HuH-7 (cell line): ENCODE measurements at regions not wholly inside any gene's neighbourhood (a gene's known extent, or its start where the extent isn't known, plus 50 kb on each side); places are given as distances from the start of the nearest gene placed in this dataset.

Source experiments
- DNase-seq: peaks from one replicate; pipeline ENCODE4 v3.0.0; 2011; ENCODE audit warnings: low spot score

- no peak for DNase-seq
Measured at GRCh38 chr1:118340928-118341910, 156.2 kb upstream of the SPAG17 start.

- no peak for DNase-seq
Measured at GRCh38 chr1:118339400-118340124, 154.5 kb upstream of the SPAG17 start.

GRCh38 chr1:118338936-118339335 is 153.9 kb upstream of the SPAG17 start:
- DNase-seq, result no peak

- no peak for DNase-seq
Measured at GRCh38 chr1:118337346-118337745, 152.3 kb upstream of the SPAG17 start.

- DNase-seq, result no peak
Measured at GRCh38 chr1:118335331-118335732, 150.3 kb upstream of the SPAG17 start.

- DNase-seq, result no peak
Measured at GRCh38 chr1:118334506-118334905, 149.5 kb upstream of the SPAG17 start.

- no peak for DNase-seq
Measured at GRCh38 chr1:118333601-118334210, 148.7 kb upstream of the SPAG17 start.

GRCh38 chr1:118326960-118327629 is 142.1 kb upstream of the SPAG17 start:
- DNase-seq, result no peak

- no peak for DNase-seq
Measured at GRCh38 chr1:118325550-118326225, 140.7 kb upstream of the SPAG17 start.

- DNase-seq, result no peak
Measured at GRCh38 chr1:118323246-118323645, 138.2 kb upstream of the SPAG17 start.

GRCh38 chr1:118322331-118322730 is 137.3 kb upstream of the SPAG17 start:
- no peak for DNase-seq

- DNase-seq, result no peak
Measured at GRCh38 chr1:118321840-118322239, 136.8 kb upstream of the SPAG17 start.

- no peak for DNase-seq
Measured at GRCh38 chr1:118317842-118318614, 133.0 kb upstream of the SPAG17 start.

GRCh38 chr1:118306851-118307250 is 121.8 kb upstream of the SPAG17 start:
- DNase-seq, result no peak

- no peak for DNase-seq
Measured at GRCh38 chr1:118304722-118305359, 119.8 kb upstream of the SPAG17 start.

GRCh38 chr1:118303534-118303933 is 118.5 kb upstream of the SPAG17 start:
- DNase-seq, result no peak

GRCh38 chr1:118303064-118303463 is 118.0 kb upstream of the SPAG17 start:
- DNase-seq, result no peak

GRCh38 chr1:118302145-118302544 is 117.1 kb upstream of the SPAG17 start:
- no peak for DNase-seq

GRCh38 chr1:118300808-118301207 is 115.8 kb upstream of the SPAG17 start:
- no peak for DNase-seq

- no peak for DNase-seq
Measured at GRCh38 chr1:118298397-118298796, 113.4 kb upstream of the SPAG17 start.
